ENCODE measurements at regions not wholly inside any gene's neighbourhood (a gene's known extent, or its start where the extent isn't known, plus 50 kb on each side); places are given as distances from the start of the nearest gene placed in this dataset.

GRCh38 chr11:134481135-134481534 is 69.1 kb upstream of the B3GAT1 start:
- no peak for DNase-seq (ENCODE audit: low spot score)
- in situ Hi-C loops (cut with HindIII; ENCODE audit: low sequenced_read_pairs): no loop called here

DNA sequence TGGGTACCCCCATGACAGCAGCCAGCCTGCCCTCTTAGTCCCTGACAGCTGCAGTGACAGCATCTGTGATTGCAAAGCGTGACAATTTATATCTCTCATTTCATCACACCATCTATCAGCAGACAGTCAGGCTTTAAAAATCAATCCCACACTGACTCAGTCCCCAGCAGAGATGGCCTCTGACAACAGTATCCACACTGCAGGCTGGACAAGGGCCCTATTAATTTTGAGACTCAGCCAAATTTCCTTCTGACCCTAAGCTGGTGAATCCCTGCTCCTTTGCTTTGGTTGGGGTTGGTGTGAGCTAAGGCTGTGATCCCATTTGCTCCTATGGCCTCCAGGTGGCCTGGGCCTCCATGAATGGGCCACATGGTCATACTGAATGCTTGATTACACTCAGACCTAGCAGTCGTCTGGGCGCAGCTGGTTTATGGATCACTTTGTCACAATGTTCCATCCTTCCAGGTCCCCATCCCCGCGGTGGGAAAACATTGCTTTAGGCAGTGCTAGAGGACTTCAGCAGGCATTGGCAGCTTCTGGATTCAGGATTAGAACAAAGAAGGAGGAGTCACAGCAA is 68.2 kb upstream of the B3GAT1 start:
- in situ Hi-C loops (cut with HindIII; ENCODE audit: low sequenced_read_pairs): no loop called here
- no peak for DNase-seq (ENCODE audit: low spot score)

GRCh38 chr11:134479206-134480135 is 67.4 kb upstream of the B3GAT1 start:
- DNase-seq (ENCODE audit: low spot score): no peak
- in situ Hi-C loops (cut with HindIII; ENCODE audit: low sequenced_read_pairs): no loop called here

DNA sequence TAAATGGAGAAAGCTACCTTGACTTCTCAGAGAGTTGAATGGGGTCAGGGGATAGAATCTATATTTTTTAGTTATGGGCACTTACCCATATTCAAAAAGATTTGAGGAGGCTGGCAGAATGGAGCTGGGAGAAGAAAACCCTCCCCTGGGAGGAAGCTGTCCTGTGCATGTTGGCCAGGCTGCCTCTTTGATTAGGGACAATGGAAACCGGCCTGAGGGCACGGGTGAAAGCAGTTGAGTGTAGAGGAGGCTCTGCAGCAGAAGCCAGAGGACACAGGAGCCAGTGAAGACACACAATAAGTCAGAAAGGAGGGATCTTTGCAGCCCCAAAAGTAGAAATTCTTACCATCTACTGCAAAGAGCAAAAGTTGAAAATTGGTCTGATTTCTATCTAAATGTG is 66.6 kb upstream of the B3GAT1 start:
- DNase-seq (ENCODE audit: low spot score): no peak
- in situ Hi-C loops (cut with HindIII; ENCODE audit: low sequenced_read_pairs): no loop called here

GRCh38 chr11:134478176-134478575 is 66.1 kb upstream of the B3GAT1 start:
- in situ Hi-C loops (cut with HindIII; ENCODE audit: low sequenced_read_pairs): no loop called here
- no peak for DNase-seq (ENCODE audit: low spot score)

GRCh38 chr11:134477486-134477885 is 65.4 kb upstream of the B3GAT1 start:
- DNase-seq (ENCODE audit: low spot score): no peak
- in situ Hi-C loops (cut with HindIII; ENCODE audit: low sequenced_read_pairs): no loop called here

DNA sequence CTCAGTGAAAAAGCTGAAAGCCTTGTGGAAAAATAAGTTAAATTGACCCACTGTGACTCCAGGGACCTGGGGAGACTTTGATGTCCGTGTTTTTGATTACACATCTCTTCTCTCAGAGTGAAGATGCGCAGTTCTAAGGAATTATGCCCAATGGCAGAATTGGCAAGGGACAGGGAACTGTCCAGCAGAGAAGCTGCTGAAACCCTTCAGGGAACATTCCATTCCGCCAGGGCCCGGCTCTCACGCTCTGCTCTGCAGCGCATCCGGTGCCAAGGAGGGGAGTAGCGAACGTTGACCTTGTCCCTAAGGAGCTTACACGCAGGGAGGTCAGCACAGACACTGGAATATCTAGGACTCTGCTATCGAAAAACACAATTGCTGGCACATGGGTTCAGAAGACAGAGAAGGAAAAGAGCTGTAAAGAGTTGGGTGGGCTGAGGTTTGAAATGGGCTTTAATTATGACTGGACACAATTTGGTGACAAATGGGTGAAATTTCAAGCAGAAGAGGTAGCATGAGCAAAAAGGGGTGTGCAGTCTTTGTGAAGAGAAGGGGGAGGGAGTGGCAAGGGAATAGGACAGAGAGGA is 64.5 kb upstream of the B3GAT1 start:
- DNase-seq (ENCODE audit: low spot score): no peak
- in situ Hi-C loops (cut with HindIII; ENCODE audit: low sequenced_read_pairs): no loop called here

DNA sequence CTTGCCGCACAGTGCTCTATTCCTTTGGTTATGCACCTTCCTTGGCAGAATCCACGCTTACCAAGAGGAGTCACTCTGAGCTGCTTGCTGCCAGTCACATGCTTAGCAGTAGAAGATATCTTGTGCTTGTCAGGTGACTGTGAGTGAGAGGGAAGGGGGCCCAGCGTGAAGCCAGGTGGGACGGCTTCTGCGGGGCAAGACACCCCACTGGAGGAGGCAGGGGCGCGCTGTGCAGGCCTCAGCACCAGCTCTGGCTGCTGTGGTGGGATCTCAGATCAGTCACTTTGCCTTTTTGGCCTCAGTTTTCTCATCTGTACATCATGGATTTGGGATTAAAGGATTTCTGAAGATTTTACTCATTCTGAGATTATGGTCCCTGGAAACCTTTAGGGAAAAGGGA is 63.9 kb upstream of the B3GAT1 start:
- in situ Hi-C loops (cut with HindIII; ENCODE audit: low sequenced_read_pairs): no loop called here
- DNase-seq (ENCODE audit: low spot score): no peak

DNA sequence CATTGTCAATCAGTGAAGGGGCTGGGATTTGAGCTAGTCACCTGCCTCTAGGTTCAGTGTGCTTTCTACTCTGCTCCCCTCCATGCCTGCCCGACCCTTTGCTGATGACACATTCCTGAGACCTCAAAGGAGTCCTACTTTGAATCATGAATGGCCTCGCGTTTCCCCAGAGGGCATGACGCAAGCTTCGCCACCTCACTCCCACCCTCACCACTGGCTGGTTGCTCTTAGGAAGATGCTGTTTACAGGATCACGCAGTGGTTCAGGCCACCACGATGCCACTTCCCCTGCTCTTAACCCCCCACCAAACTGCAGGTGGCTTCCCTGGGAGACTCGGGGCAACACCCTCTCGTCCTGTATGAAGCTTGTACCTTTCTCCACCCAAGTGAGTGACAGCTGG is 62.9 kb upstream of the B3GAT1 start:
- in situ Hi-C loops (cut with HindIII; ENCODE audit: low sequenced_read_pairs): no loop called here
- DNase-seq (ENCODE audit: low spot score): no peak

DNA sequence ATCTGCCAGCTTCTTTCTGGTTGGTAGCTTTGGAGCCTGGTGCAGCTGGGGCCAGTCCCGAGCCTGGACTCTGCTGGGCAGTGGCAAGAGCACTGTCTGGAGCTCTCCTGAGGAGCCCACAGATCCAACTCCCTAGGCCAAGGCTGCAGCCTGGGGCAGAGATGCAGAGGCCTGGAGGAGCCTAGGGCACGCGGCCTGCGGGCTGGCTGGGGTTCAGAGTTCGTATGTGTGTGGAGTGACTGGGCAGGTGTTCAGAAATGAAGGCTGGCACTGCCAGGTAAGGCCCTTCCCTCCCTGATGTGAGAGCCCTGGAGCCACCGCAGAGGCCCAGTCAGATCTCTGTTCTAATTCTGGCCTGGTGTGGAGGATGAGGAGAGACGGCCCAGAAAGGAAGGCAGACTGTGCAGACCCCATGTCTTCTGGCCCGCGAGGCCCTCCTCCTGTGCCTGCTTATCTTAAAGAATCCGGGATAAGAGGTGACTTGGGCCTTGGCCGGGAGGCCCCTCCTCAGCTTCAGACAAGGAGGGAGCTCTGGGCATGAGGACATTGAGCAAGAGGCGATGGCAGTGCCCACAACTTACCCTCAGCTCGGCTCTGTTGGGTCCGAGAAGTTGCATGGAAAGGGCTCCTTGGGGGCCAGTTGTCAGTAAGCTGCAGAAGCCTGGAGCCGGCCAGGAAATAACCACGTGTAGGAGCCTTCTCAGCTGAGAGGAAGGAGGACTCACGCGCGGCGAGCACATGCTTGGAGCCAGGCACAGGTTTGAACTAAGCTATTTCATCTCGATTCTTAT is 62.2 kb upstream of the B3GAT1 start:
- DNase-seq (ENCODE audit: low spot score): no peak
- in situ Hi-C loops (cut with HindIII; ENCODE audit: low sequenced_read_pairs): no loop called here

GRCh38 chr11:134471716-134472455 is 59.8 kb upstream of the B3GAT1 start:
- in situ Hi-C loops (cut with HindIII; ENCODE audit: low sequenced_read_pairs): no loop called here
- peak; percentile 66 for DNase-seq (ENCODE audit: low spot score)

DNA sequence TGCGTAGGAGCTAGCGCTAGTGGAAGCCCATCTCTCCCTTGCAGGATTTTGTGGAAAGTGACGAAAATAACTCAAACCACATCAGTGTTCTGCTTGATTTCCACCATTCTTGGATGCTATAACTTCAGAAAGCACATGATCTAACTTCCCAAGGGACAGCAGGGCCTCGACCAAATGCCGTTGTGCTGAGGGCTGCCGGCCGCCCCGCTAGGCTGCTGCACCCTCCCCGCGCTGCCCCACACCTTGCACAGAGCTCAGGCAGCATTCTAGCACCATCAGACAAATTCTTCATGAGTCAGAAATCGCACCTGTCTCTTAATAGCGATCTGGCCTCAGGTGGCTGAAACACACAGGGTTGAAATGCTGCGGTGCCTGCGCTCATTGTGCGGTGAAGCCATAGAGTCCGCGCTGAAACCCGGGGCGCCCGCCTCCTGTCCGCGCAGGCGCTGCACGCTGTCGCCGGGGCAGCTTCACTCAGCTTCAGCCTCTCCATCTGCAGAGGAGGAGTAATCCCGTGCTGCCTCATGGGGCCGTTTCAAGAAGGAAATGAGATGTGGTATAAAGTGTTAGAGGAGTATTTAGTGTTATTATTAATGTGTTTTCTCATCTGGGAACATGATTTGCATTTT is 59.2 kb upstream of the B3GAT1 start:
- DNase-seq (ENCODE audit: low spot score): peak; percentile 70
- in situ Hi-C loops (cut with HindIII; ENCODE audit: low sequenced_read_pairs): no loop called here

DNA sequence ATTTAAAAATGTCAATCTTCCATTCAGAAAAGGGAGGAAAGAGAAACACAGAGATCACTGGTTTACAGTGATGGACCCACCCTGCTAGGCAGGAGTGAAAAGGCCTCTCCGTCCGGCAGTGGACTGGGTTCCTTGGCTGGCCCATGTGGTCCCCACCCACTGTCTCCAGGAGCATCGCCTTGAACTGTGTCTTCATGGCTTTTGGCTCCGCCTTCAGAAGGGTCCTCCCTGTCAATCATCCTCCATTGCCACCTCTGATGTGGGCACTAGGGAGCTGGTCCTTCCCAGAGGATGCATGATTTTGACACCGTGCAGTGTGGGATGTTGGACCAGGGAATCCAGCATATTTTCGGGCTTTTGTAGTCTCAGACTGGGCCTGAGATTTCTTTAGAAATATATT is 58.2 kb upstream of the B3GAT1 start:
- in situ Hi-C loops (cut with HindIII; ENCODE audit: low sequenced_read_pairs): no loop called here
- DNase-seq (ENCODE audit: low spot score): no peak

DNA sequence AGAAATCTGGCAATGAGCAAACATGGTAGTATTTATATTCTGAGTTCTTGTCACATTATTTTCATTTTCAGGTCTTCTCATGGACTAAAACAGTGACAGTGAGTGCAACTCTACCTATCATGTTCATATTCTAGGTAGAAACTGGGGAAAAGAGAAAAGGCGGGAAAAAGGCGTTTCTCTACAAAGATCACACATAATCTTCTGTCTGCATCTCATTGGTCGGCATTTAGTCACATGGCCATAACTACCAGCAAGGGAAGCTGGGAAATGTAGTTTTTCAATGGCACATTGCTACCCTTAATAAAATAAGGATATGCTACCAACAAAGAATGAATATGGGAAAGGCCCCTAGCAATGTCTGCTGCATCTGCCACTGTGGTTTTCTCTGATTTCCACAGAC is 57.6 kb upstream of the B3GAT1 start:
- peak; percentile 24 for DNase-seq (ENCODE audit: low spot score)
- in situ Hi-C loops (cut with HindIII; ENCODE audit: low sequenced_read_pairs): no loop called here

- DNase-seq (ENCODE audit: low spot score): no peak
- in situ Hi-C loops (cut with HindIII; ENCODE audit: low sequenced_read_pairs): no loop called here
Observed at GRCh38 chr11:134468796-134469195, 56.8 kb upstream of the B3GAT1 start.

DNA sequence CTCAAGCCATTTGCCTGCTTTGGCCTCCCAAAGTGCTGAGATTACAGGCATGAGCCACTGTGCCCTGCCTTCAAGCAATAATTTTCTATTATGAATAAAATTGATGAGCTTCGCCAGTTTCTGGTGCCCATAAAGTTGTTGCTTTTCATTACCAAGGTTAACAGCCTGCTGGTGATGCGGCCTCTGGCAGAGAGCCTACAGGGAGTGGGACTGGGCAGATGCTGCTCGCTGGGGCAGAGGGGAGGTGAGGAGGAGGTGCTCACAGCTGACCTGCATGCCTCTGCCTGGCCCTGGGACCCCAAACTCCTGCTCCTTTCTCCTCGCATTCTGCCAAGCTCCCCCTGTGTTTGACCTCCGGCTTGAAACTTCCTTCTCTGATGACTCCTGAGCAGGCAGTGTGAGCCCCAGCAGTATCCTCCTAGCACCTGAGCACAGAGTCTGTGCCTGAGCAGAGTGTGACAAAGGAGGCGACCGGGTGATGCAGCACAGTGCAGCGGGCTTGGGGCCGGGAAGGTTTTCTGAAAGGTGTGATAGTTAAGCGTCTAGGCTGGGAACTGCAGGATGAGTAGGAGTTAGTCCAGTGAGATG is 56.1 kb upstream of the B3GAT1 start:
- no peak for DNase-seq (ENCODE audit: low spot score)
- in situ Hi-C loops (cut with HindIII; ENCODE audit: low sequenced_read_pairs): no loop called here

DNA sequence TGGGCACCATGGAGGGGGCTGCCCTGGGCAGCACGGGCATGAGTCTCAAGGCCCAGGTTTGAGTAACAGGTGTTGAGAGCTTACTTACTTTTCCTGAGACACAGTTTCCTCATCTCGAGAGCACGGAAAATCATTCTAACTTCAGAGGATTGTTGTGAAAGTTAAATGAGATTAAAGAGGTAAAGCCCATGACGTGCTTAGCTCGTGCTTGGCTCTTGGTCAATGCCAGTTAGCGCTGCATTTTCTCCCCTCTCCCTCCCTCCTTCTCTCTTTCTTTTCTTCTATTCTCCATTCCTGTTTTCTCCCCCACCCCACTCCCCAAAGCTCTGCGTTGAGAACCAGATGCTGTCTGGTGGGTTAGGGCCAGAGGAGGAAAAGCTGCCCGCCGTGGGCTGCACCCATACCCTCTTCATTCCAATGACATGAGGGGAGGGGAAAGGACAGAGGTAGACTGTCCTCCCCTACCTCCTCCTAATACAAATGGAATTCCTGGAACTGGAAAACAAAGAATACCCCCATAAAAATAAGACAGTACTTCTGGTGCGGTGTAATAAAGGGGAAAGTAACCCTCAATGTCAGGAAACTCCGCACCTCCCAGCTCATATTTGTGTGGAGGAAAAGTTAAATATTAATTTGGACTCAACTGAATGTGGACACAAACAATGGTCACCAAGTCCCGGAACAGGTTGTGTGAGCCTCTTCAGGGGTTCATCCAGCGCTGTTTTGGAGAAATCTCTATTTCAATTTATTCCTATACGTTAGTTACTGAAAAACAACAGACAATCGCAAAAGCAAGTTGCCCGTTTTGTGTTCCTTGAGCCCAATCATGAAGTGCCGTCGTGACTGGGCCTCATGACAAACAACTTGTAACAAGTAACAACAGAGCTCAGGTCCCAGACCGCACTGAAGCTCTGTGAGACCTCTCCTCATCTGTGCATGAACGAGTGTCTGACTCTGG is 54.8 kb upstream of the B3GAT1 start:
- no peak for DNase-seq (ENCODE audit: low spot score)
- in situ Hi-C loops (cut with HindIII; ENCODE audit: low sequenced_read_pairs): no loop called here
